ENCODE measurements at regions not wholly inside any gene's neighbourhood (a gene's known extent, or its start where the extent isn't known, plus 50 kb on each side); places are given as distances from the start of the nearest gene placed in this dataset.
"Not testable (repeated sequence)": the region's sequence is repeated elsewhere in the genome, so short reads cannot be mapped to it uniquely, and the experiment has no call there.

DNA sequence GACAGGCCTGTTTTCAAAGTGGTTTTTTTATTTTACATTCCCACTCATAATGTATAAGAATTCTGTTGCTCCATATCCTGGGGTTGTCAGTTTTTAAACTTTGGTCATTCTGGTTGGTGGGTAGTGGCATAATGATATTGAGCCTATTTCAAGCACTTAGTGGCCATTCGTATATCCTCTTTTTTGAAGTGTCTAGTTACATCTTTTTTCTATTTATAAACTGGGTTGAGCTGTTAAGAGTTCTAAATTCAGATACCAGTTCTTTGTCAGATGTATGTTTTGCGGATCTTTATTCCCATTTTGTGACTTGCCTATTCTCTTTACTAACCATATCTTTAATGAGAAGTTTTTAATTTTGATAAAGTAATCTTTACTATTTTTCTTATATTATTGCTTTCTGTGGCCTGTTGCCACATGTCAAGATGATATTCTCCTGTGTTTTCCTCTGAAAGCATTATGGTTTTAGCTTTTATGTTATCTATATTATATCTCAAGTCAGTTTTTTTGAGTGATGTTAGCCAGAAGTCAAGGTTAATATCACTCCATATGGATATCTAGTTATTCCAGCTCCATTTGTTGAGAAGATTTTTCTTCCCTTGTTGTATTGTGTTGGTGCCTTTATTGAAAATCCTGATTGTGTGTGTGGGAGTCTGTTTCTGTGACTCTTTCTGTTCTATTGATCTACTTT is 110.9 kb downstream of the FHIP1A start:
- no peak for DNase-seq (ENCODE audit: low spot score)

DNA sequence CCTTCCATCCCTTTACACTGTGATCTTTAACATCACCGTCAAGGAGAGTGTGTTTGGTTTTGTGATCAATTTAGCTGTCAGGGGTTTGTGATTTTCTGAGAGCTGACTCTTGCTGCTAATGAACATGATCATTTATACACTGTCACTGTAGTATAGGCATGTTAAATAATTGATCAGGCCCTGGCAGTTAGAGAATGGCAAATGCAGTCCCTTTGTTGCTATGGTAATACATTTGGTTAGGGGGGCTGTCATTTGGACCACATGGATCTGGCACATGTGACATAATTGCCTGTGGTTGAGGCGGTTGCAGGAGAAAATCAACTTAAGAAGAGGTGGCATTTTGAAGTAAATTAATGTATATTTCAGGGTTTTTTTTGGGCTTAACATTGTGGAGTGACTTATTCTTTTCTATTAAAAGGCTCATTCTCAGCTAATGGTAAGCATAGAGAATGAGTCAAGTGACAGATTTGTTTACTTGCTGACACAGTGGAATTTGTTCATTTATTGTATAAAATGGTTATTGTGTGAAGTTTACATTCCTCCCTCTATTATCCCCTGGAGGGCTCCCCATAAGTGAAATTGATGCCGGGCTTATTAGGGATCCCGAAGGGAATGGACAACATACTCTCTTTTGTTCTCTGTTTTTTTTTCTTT is 114.0 kb downstream of the FHIP1A start:
- DNase-seq (ENCODE audit: low spot score) = no peak

DNA sequence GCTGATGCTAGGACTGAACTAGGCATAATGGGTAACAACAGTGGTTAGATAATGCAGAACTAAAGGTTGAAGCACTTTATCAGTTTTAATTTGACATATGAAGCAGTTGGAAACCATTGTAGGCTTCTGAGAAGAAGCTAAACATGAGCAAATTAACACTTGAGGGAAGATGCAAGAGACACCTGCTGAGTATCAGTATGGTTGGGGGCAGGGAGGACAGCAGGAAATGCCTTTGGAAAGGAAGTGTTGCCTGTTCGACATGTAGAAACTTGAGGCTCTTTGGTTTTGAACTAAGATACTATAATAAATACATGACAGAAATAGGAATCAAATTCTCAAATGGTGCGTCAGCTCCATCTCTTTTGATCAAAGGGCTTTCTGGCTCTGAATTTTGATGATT is 115.6 kb downstream of the FHIP1A start:
- no peak for DNase-seq (ENCODE audit: low spot score)

DNA sequence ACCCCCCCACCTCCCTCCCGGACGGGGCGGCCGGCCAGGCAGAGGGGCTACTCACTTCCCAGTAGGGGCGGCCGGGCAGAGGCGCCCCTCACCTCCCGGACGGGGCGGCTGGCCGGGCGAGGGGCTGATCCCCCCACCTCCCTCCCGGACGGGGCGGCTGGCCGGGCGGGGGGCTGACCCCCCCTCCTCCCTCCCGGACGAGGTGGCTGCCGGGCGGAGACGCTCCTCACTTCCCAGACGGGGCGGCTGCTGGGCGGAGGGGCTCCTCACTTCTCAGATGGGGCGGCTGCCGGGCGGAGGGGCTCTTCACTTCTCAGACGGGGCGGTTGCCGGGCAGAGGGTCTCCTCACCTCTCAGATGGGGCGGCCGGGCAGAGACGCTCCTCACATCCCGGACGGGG is 117.5 kb downstream of the FHIP1A start:
- not testable (repeated sequence) for DNase-seq (ENCODE audit: low spot score)

DNA sequence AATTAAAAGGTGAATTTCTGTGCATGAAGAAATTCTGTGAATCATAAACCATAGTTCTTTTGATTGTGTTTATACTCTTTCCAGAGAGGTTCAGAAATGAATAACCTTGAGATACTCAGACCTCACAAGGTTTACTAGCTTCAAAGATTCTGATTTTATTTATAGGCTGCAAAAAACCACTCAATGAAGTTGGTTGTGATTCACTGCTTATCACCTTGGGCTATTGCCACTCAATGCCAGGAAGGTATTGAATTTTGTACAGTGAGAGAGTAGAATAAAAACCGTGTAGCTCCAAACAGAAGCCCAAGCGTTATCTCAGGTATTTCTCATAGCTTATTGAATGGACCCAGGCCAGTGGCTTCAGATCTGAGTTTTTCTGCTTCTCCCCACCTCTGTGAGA is 118.7 kb downstream of the FHIP1A start:
- no peak for DNase-seq (ENCODE audit: low spot score)

DNA sequence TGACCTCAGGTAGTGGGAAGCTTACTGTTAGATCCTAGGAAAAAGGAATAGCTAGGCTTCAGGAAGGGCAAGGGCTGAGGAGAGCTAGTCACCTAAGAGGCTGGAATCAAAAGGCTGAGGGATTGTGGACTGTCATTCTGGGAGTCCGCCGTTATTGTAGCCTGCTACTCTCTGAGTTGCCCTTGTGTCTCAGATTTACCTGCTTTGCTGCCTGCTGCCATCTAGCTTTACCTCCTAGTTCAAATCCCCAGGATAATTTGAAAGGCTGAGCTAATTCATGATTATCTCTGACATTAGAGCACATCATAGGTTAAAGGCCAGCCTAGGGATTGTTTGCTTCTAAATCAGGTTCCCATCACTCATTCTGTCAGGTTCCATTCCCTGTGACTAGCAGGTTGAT is 120.2 kb downstream of the FHIP1A start:
- DNase-seq (ENCODE audit: low spot score) = no peak

DNA sequence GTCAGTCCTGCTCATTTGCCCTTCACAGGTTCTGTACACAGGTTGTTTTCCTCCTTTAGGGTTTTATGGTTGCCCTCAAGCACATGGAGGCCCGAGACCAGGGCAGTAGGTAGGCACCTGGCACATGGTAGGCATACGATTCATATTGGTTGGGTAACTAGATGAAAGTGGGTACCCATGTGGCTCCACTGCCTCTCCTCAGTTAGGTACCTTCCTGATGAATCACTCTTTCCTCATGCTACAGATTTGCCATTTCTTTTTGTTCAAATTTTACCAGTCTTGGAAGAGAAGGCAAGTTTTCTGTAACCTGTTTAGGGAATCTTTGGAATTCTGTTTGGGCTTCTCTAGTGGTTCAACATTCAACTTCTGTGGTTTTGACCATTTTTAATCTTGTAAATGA is 121.3 kb downstream of the FHIP1A start:
- DNase-seq (ENCODE audit: low spot score) = no peak

DNA sequence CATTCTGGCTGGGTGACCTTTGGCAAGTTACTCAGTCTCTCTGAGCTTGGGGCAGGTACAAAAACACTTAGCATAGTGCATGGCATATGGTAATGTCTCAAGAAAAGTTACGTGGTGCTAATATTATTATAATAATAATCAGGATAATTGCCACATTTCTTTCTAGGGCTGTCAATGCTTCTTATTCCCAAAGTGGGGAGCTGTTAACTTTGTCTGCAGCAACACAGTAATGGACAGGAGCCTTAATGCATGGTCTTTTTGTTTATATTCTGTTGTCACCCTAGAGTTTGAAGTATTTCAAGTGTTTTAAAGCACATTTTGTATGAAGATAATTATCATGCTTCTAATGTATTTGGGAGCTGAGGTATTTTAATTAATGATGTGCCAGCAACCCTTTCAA is 121.8 kb downstream of the FHIP1A start:
- no peak for DNase-seq (ENCODE audit: low spot score)

DNA sequence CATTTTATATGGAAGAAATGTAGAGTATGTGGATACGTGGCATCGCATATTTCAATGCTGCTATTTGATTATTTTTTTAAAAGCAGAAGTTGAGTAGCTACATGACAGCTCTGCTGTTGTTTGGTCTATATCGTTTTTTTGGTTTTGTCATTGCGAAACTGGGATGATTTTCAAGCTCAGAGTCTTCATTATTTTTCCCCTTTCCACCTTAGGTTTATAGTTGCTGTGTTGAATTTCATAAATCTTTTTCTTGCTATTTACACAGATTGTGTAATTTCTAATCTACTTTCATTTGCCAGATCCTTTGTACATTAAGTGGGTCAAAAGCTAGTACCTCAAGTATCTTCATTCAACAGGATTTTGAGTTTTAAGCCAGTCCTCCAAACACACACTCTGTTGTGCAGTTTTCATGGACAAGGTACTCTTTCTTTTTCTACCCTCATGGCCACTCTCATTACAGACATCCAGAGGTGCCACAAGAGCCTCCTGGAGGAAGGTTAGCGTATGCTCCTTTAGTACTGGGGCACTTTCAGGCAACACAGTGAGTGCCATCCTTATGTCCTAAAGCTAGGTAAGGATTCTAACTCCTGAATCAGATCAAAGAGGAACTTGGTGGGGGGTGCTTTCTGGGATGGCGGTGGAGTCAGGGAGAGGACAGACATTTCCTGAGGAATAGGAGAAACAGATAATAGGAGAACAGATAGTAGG is 123.2 kb downstream of the FHIP1A start:
- no peak for DNase-seq (ENCODE audit: low spot score)

DNA sequence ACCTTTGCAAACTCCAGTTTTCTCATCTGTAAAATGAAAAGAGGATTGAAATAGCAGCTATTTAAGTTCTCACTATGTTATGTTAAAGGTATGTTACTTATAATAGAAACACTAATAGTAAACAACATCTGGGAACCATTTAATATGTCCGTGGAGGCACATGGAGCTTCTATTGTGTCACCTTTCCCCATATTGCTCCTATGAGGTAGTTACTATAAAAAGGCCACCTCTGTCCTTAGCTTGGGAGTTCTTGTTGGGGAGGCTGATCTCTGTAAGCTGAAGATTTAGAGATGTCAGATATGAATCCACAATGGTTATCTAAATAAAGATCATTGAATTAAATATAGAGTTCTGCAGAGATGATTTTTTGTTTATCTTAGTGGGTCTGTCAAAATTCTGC is 125.2 kb downstream of the FHIP1A start:
- no peak for DNase-seq (ENCODE audit: low spot score)

DNA sequence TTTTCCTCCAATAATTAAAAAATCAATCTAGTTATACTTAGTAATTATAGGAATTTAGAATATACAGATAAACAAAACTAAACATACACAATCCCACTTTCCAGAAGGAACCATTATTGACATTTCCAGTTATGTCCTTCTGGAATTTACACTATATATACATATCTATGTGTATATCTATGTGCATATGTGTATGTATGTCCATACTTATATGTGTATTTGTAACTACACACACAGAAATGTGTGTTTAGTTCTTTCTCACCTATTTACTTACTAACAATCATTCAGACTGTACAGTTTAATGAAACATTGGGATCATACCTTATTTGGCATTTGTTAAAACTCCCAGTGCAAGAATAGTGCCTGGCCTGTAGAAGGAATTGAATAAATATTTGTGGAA is 126.4 kb downstream of the FHIP1A start:
- DNase-seq (ENCODE audit: low spot score) = no peak

DNA sequence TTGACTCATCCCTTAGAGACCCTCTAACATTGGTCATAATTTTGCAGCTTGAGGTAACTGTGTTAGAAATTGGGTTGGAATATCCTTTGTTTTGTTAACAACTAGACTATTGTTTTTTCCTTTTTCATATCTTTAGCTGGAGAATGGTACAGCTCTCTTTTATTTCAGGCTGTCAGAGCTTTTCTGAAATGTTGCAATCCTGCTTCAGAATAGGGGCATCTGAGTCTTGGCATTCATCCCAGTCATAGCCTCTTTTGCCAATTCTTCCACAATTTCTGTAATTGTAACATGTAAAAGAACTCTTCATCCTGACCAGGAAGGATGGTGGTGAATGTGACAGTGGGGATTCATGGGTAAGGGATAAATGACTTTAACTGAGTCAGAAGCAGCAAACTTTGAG is 128.7 kb downstream of the FHIP1A start:
- DNase-seq (ENCODE audit: low spot score) = no peak

DNA sequence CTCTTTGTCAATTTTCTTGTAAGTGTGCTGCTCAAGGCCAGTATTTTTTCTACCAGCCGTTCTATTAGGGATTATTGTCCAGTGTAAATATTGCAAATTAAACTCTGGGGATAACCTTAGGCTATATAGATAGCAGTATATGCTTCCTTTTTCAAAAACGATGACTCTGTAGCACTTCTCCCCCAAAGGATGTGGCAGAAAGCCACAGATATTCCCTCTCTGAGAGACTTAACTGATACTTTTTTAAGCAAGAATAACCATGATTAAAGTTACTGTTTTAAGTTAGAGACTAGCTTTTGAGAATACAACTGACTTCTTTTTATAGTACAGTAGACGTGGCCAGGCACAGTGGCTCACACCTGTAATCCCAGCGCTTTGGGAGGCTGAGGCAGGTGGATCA is 130.0 kb downstream of the FHIP1A start:
- no peak for DNase-seq (ENCODE audit: low spot score)

DNA sequence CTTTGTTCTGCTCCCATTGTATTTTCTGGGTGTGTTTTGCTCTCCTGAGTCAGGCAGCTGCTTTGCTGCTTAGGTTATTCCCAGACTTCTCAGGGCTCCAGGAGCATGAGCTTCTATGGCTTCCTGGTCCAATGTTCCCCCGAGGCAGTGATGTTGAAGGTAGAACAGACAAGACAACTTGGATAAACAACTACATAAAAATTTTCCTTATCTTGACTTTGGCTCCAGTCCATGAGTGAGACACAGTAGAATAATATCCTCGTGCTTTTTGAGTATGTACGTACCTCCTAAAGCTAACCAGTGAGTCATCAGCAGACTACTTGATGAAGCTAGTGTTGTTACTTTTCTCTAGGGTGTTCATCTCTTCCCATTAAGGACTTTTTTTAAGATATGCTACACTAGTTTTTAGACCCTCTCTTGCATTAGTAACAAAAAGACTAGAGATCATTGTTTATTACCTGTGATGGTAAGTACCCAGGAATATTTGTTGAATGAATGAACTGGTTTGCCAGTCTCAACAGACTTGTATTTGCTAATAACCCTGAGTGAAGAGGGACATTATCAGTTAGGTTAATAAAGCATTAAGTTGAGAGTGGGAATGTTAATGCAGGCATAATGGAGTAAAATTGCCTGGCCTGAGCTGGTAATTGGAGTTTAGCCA is 131.9 kb downstream of the FHIP1A start:
- peak; percentile 35 for DNase-seq (ENCODE audit: low spot score)

DNA sequence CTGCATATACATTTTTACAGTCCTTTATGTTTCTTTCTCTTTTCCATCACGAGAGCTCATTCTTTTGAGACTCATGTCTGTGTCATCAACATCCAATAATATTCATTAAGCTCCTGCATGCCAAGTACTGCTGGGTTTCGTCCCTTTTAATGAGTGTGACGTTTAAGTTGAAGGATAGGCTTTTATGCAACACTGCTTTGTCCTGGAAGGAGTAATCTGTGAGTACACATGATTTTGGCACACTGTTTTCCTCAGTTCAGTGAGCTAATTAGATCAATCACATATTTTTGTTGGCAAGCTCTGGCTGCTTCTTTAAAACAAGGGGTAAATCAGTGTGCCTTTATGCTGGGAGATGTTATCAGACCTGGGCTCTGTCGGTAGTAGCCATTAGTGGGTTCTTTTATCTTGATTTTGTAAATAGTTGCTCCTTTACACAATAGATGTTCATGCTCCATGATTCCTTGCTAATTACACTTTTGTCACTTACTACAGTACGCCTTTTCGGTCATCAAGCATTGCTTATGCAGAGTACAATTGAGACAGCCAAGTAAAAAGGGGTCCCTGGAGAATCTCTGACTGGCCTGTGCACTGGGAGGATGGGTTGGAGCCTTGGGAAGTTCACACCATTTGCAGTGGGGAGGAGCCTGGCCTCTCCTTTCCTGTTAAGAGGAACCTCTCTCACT is 132.6 kb downstream of the FHIP1A start:
- DNase-seq (ENCODE audit: low spot score) = peak; percentile 50

DNA sequence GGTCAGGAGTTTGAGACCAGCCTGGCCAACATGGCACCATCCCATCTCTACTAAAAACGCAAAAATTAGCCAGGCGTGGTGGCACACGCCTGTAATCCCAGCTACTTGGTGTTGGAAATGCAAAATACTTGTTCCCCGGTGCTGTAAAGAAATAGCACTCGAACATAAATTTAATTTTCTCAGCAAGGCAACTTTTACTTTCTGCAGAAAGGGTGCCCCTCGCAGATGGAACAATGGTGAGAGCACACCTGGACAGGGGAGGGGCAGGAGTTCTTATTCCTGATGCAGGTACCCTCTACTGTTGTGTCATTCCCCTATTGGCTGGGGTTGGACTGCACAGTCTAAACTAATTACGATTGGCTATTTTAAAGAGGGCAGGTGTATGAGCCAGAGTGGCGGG is 139.7 kb downstream of the FHIP1A start:
- DNase-seq (ENCODE audit: low spot score) = no peak

DNA sequence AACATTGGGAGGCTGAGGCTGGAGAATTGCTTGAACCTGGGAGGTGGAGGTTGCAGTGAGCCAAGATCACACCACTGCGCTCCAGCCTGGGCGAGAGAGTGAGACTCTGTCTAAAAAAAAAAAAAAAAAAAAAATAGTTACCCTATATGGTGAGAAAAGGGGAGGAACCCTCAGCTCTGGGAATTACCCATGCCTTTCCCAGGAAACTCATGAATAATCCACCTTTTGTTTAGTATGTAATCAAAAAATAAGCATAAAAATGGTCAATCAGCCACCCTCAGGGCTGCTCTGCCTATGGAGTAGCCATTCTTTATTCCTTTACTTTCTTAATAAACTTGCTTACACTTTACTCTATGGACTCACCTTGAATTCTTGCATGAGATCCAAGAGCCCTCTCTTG is 140.4 kb downstream of the FHIP1A start:
- not testable (repeated sequence) for DNase-seq (ENCODE audit: low spot score)

DNA sequence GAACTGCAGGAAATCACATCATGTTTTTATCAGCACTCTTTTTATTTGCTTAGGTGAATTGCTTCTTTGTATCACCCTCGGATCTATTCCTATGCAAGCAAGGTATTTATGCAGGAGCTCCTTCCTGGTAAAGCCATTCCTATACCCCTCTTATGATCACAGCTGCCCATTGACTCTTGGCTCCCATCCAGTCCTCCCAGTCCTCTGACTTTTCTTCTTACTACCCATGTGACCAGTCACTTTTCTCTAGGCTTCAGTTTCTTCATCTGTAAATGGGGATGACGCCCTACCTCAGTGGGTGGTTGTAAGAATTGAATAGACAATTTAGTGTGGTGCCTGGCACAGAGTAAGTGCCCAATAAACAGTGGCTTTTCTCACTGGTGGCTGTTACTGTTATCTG is 144.9 kb downstream of the FHIP1A start:
- DNase-seq (ENCODE audit: low spot score) = no peak

DNA sequence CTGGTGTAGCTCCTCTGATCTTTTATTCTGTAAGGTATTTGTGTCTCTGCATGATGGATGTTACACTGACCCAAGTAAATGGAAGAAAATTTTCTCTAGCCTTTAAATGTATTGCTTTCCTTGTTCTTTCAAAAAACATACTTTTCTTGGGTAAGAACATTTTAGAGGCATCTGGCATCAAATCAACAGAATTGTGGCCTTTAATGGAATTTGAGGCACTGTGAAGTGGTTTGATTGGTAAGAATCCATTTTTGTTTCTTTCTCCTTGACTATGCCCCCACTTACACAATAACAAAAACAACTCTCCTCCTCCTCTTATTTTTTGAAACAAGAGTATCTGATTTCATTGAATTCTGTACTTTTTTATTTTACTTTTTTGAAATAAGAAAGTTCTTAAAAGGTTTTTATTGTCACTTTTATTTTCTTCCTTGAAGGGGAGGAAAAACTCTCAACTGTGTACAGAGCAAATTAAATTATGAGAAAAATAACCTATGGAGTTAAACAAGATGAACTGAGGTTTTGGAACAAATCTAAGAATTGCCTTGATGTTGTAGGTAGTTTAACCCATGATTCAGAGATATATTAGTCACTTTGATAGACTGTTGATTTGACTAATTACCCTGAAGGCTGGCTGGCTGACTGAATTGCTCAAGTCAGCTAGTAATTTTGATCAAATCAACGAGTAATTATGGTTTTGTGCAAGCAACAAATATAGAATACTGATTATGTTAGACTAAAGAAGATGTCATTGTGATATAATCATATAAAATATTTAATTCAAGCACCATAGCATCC is 146.4 kb downstream of the FHIP1A start:
- DNase-seq (ENCODE audit: low spot score) = peak; percentile 22

DNA sequence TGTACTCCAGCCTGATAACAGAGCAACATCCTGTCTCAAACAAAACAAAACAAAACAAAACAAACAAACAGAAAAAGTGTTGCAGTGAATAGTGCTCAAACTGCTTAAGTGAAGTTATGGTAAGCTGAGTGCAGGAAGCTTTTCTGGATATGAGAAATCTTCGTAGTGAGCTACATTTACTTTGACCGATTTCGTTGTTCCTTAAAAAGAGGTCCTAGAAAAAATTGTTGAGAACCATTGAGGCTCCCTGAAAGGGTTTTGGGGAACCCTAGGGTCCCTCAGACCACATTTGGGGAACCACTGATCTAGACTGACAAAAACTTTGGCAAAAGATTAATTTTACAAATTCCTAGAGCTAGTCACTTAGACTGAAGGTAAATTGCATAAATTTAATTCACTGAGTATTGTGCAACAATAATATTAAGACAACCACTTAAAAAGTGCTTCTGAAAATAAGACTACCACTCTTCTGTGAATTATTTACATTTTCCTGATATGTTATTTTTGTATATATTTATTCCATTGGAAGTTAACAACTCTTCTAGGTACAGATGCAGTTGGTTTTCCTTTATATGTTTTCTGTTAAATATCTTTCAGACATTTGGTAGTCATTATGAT is 149.6 kb downstream of the FHIP1A start:
- DNase-seq (ENCODE audit: low spot score) = no peak

DNA sequence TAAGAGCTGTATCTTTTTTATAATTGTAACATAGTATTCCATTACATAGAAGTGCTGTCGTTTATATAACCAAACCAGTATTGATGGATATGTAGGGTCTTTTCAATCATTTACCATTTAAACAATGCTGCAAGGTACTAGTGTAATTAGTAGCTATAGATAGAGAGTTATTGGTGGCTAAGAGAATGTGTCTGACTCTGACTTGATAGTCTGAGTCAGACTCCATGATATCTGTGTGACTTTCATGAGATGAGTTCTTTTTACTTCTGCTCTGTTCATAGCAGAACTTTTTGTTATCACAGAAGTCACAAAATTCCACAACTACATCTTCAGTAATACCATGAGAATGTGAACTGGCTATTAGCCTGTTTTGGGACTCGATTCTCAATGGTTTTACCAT is 150.6 kb downstream of the FHIP1A start:
- no peak for DNase-seq (ENCODE audit: low spot score)

Measured in AG20443 (cell line).